NCI-H2081 treated with DMSO at 0.1 percent for 48 hours (cell line): ENCODE measurements at regions not wholly inside any gene's neighbourhood (a gene's known extent, or its start where the extent isn't known, plus 50 kb on each side); places are given as distances from the start of the nearest gene placed in this dataset.

Experiments used
- DNase-seq: peaks from one replicate; lab custom pipeline; 2025; lab: John Stamatoyannopoulos, UW

DNA sequence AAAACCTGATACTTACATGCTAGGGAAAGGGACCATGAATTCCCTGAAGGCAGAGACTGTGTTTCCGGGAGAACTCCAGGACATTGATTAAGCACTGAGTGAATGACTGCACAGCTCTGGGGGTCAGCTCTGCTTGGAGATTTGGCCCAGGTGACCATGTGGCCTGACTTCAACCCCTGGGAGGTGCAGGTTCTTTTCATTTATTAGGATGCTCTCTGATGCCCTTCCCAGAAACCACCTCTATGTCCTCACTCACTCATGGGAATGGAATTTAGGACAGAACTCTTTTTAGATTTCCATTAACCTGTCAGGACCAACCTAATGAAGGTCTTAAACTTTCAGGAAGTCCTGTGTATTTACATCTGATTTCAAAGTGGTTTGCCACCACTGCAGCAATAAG lies 393.3 kb upstream of the ARGLU1 start:
- DNase-seq: no peak

DNA sequence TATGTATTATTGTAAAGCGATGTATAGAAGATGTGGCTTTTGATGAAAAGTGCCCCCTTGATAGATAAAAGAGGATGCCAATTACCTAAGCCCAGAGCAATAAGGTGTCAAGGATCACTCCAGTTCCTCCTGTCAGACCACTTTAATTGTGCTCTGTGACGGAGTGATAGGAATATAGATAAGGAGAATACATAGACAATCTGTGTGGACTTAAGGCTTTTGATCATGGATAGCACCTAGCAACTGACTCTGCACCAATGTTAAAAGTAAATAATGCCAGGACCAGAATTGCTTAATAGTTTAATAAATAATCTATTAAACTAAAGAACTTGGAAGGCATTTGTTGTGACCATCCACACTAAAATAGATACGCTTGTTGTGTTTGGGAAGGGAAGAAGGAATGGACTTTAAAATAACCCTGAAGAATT lies 390.7 kb upstream of the ARGLU1 start:
- DNase-seq: no peak

DNA sequence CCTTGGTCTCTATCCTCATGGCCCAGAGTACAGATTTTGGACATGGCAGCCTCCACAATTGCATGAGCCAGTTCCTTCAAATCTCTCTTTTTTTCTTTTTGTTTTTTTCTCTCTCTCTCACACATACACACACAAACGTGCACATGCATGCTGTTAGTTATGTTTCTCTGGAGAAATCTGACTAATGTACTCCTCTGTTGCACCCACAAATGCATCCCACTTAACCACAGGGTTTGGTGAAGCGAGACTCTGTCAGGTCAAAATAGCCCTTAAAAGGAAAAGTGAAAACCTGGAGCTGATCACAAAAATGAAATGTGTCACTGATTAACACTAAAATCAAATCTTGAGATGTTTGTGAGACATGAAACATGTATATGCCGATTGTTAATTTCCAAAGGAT lies 374.6 kb upstream of the ARGLU1 start:
- no peak for DNase-seq

DNA sequence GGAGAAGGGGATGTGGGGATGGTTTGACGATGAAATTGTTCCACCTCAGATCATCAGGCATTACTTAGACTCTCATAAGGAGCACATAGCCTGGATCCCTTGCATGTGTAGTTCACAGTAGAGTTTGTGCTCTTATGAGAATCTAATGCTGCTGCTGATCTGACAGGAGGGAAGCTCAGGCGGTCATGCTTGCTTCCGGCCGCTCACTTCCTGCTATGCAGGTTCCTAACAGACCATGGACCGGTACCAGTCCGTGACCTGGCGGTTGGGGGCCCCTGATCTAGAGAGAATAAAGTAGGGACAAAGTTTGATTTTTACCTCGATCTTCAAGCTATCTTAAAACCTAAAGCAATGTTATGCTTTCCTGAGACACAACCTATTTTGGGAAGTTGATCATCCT lies 373.8 kb upstream of the ARGLU1 start:
- no peak for DNase-seq

DNA sequence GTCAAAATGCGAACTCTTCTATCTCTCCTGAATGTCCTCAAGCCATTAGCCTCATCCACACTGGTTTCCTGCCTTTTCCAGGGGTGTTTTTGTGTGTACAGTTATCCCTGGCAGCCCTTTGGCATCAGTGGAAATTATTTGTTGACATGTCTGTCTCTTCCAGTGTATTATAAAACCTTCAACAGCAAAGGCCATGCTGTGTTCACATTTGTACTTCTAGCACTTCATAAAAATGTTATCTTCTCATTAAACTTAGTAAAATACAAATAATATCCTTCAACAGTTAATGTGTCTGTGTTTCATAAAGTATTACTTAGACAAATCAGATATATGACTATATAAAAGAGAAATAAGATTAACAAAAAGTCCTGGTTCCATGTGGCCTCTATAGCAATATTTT lies 359.5 kb upstream of the ARGLU1 start:
- DNase-seq: no peak

DNA sequence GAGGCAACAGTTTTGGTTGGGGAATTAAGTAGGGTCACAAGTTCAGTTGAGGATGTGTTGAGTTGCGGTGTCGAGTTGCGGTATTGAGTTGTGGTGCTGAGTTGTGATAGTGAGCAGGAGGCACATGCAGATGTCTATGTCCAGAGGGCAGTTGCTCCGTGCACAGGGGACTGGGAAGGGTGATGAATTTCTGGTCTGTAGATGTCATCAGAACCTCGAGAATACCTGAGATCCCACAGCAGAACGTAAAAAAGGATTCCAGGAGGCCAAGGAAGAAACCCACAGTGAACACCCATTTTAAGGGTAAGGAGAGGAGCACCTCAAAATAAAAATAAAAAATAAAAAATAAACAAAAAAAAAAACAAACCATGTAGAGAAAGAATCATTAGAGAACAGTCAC lies 354.4 kb upstream of the ARGLU1 start:
- DNase-seq: no peak

DNA sequence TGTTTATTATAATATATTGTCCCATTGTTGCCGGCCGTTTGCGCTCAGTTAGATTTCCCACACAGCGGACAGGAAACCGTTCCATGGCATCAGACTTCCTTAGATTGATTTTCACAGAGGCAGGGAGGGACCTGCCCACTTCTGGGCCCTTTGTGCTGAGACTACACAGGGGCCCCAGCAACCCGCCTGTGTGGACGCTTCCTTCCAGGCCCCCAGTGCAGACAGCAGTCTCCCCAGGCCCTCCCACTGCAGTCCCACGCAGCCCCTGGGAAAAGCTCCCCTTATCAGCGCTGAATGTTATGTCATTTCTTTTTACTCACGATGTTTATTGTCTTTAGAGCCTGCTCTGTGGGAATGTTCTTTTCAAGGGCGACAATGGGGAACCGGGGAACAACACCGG lies 351.7 kb upstream of the ARGLU1 start:
- DNase-seq: no peak

DNA sequence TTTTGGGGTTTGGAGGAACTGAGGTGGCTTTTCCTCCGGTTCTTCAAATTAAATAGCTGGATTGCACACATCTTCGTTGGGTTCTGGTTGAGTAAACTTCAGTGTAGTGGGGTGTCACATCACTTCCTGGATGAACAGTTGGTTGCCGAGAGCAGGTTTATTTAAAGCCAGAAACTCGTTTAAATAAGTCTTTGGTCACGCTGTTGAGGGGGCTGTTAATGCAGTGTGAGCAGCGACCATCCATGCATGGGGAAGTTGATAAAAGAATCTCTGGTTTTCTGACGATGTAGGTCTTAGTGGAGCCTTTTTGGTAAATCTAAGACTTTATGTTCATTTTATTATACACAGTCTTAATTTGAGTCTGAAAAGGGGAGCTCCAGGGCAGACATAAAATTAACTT lies 351.2 kb upstream of the ARGLU1 start:
- no peak for DNase-seq

DNA sequence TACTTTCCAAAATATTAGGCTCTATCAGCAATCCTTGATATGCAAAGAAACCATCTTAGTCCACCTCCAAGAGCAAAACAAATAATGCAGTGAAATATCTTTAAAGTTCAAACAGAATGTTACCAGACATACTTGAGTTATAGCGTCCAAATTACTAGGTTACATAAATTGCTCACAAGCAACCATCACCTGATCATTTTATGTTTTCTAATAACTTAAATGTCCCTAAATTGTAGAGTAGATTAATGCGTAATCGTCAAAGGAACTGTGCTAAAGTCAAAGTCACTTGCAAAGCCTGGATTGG lies 350.6 kb upstream of the ARGLU1 start:
- DNase-seq: no peak

DNA sequence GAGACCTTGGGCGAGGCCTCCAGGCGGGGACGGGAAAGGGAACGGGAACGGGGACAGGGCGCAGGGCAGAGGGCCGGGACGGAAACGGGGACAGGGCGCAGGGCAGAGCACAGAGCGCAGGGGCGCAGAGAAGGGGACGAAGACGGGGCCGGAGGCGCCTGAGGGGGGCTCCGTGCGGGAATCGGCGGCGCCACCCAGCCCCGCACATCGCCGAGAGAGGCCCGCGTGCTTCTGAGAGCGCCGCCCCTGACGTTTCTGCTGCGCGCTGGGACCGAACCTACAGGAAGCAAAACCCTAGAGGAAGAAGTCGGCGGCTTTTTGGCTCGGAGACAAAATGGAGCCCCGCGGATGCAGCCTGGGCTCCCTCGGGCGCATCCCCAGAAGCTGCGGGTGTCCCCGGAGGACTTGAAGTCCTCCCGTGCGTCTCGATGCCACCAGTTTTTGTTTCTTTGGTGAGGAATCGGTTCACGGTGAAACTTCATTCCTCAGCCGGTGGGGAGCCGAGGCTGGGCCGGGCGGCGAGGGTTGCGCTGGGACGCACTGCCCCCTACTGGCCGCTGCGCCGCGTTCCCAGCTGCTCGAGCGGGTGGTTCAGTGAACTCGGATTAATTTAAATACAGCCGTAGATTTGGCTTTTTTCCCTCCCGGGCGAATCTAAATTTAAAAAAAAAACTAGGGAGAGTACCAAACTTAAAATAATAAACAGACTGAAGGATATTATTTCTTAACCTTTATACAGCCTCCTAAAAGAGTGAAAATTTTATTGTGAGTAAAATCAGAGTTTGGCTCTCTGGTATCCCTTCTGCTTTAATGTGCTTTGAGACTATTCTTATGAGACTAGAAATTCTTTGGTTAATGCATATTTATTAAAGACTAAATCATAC lies 350.0 kb upstream of the ARGLU1 start:
- DNase-seq: no peak

DNA sequence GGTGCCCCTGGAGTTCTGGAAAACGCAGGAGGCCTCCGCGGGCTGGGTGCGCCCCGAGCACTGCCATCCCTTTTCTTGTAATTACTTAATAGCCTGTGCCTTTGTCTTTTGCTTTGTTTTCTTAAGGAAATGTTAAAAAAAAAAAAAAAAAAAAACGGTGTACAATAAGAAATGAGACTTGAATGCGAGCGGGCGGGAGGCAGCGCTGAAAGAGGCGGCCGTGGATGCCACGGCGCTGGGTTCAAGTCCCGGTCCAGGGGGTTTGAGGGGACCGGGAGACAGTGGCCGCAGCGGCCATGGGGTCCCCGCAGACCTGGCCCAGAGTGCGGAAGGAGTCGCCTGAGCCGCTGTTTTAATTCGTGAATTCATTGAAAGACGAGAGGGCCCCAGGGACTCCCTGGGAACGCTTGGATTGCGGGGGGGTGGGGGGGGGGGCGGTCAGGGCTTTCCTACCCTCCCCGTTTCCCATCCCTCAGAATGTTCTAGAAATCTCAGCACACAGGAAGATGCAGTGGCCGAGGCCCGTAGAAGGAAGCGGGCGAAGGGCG lies 349.2 kb upstream of the ARGLU1 start:
- no peak for DNase-seq

DNA sequence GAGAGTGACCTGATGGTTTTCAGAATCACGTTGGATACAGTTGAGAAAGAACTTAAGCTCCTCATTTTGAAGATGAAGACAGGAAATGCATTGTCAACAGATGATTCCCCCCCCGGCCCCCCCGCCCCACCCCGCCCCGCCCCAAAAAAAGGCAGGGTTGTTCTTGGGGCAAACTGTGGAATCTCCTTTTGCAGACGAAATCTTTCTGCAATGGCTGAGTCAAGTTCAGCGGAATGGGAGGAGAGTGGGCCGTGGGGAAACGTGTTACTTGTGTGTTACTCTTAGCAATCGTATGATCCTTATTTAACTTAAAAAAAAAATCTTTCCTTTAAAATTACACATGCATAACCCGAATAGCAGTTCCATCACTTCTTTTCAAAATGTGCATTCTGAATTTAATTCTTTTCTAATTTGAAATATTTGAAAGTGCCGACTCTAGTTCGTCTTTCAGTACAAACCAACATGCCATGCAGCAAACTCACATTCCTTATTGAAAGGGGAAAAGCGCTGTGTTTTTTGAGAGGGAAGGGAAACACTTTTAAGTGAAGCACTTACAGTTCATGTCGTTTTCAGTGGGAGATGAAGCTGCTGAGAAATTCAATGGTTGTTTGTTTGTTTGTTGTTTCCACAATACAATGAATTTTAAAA lies 348.5 kb upstream of the ARGLU1 start:
- DNase-seq: no peak

DNA sequence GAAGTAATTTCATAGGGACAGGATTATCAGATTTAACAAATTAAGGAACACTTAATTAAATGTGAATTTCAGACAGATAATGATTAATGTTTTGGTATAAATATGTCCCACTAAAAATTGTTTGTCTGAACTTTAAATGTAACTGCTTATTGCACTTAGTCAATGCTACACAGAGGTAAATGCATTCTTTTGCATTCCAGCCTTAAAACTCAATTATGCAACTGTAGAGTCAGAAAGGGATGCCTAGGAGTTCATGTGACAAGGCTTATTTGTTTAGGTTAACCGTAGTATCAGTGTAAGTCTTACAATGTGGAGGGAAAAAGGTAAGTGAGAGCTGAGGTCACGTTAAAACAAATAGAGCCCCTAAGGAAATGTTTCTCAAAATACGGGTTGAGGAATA lies 347.2 kb upstream of the ARGLU1 start:
- no peak for DNase-seq

DNA sequence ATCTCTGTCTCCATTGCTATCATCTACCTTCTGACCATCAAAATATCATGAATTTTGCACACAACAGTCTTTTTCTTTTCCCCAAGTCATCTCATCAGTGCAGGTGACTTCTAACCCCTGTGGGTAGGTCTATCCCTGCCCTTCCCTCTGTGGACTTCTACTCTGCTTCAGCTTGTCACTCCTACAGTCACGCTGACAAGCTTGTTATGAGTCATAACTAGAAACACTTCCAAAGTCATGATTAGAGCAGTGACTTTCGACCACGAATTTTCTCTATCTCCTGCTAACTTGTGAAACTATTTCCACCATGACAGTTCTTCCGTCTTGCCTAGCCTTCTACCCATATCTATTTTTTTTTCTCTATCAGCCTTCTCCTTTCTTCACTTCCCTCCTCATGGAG lies 343.7 kb upstream of the ARGLU1 start:
- DNase-seq: no peak

DNA sequence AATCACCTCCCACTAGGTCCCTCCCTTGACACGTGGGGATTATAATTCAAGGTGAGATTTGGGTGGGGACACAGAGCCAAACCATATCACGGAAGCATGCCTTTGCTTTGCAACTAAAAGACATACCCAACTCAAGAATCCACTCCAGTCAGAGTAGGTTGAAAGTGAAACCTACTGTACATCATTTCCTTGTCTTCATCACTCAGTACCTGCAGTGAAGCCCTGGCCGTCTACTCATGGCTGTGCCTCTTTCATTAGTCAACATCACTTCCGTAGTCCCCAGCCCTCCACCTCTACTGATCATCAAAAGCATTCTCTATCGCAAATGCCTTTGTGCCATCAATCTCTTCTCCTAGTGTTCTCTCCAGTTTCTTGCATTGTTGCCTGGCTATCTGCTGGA lies 343.1 kb upstream of the ARGLU1 start:
- DNase-seq: no peak

DNA sequence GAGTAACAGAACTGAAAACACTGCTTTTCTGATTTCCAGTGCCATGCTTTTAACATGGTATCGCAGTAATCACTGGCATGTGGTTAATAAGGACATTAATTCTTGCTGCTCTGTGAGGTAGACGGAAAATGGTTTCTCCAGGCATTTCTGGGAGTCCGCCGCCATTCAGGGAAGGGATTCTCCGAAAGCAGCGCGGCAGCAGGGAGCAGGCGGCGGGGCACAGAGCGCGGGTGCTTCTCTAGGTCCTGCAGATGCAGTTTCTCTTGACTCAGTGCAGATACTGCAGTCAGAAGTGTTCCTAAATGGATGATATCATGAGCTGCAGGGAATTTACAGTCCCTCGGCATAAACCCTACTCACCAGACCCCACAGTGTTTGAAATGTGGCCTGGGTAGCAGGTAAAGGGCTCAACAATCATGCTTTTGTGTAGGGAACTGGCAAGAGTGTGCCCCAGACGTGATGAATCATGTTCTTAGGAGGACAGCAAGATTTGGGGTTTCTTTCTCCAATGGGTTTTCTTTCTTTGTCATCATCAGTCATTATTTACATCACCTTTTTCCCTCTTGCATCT lies 338.6 kb upstream of the ARGLU1 start:
- DNase-seq: no peak

DNA sequence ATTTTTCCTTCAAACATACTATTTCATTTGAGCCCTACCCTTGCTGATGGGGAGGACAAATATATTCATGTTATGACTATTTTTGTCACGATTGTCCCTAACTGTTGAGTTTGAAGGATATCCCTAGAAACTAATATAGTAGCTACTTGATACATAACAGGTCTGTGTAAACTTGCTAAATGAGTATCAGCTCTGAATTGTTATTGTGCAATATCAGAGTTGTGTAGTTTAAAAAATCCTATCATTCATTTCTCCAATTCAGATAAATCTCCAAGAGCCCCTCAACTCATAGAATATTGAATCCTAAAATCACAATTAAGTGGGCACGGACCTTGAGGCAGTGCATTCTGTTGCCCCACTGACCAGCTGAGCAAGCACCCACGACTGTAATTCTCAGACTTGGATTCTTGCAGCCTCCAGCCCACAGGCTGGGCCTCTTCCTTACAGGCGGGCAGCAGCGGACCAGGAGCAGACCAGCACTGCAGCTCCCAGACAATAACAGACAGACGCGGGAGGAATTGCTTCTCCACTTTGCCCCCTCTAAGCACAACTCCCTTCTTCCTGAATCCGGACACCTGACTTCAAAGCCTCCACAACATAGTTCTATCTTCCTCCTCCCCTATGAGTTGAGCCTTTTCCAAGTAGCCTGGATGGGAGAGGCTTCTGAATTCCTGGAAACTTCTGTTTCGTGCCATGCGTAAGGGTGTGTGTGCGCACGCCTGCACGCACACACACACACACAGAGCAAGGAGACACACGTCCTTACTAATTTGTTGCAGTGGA lies 337.6 kb upstream of the ARGLU1 start:
- DNase-seq: no peak

DNA sequence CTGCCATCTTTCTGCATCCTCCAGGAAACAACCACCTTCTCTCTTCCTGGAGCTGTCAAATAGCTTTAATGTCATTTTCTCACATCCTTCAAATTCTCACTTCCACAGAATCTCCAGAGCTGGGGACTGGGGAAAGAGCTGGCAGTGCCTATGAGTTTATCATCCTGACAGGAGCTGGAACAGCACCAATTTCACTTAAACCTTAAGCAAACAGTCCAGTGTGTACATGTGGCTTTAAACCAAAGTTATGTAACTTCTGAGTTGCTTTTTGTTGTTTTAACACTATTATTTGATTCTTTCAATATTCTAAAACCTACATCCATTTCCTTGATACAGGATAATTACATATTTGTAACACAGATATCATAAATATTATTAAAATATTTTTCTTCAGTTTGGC lies 331.5 kb upstream of the ARGLU1 start:
- DNase-seq: no peak

DNA sequence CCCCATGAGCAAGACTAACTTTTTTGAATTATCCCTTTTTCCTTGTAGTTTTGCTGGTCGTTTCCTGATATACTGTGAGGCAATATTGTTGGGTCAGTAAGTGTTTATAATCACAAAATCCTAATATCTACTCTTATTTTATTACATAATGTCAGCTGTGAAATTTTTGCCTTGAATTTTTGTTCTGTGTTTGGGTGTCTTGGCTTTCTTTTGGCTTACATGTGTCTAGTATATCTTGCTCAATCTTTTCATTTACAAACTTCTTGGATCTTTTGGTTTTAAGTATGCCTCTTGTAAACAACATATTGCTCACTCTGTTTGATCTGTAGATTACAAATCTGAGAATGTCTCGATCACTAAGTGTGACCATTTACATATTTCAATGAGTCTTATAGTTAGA lies 330.3 kb upstream of the ARGLU1 start:
- no peak for DNase-seq

DNA sequence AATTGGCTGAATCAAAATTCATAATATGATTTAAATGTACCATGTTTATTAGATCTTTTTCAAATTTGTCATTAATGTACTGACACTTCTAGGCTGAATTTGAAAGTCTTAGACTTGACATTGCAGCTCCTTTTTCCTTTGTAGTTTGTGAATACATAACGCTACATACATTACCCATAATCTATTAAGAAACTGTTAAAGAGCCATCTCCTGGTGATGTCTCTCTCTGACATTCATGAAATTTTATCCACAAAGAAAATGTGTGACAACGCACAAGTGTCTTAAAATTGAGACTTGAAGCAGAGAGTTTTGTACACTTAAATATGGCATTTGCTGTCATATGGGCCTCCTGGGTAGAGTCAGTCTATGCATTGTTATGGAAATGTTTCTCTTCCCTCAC lies 320.2 kb upstream of the ARGLU1 start:
- DNase-seq: no peak

DNA sequence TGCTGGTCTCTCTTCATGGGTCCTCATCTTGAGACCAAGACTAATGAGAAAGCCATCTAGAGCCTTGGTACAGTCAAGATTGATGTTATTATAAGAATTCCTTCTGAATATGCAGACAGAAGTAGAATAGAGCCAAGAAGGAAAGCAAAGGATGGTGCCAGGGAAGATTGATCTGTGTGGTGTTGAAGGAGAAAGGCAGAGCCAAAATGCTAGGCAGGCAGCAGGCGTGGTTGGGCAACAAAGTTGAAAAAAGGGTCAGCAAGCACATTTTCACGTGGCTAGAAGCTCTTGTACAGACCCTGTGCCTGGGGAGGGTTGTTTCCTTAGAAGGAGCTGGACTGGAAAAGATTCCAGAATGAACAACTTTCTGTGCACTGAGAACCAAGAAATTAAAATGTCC lies 319.7 kb upstream of the ARGLU1 start:
- DNase-seq: no peak

DNA sequence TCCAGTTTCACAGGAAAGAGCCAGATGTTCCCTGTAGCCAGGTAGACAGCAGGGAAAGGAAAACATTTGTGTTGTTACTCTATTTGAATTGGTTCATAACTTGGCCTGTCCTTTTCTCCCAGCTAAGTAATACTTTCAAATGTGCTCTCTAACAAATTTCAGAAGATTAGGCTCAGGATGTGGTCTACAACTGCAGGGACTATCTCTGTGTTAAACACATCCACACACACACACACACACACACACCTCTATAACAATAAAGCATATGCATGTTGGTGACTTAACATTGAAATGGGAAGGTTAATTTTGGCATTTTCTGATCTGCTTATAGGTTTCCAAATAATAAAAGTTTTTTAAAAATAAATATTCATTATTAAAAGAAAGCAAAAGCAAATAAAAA lies 316.0 kb upstream of the ARGLU1 start:
- DNase-seq: no peak

DNA sequence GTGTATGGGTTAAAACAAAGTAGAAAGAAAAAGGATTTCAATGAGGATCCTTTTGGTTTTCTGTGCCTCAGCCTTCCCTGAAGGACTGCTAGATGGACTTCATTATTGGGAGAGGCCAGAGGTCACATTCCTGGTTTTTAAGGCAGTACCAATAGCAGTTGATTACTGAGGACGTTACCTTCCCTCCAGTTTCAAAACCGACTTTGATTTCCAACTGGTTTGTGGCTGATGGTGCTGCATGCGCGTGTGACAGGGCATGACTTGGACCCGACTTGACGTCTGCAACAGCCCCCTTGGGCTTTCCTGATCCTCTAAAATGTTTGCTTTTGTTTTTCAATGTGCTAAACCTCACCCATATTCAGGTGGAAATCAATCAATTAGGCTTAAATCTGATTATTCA lies 314.3 kb upstream of the ARGLU1 start:
- DNase-seq: no peak
